Choroid plexus epithelial cell (primary cell): ENCODE measurements at regions not wholly inside any gene's neighbourhood (a gene's known extent, or its start where the extent isn't known, plus 50 kb on each side); places are given as distances from the start of the nearest gene placed in this dataset.

Experiments used
- DNase-seq: peaks from one replicate; pipeline ENCODE4 v3.0.0-alpha.2; 2010; ENCODE audit warnings: low read depth
- H3K4me3 ChIP-seq: 2 replicates; pipeline ENCODE4 v1.5.1; 2011; ENCODE audit warnings: low read depth, mild to moderate bottlenecking, control low read depth, low read length, moderate library complexity
- CTCF ChIP-seq: conservative IDR thresholded peaks from 2 replicates; pipeline ENCODE4 v1.5.1; 2011; ENCODE audit warnings: low read depth, mild to moderate bottlenecking, control low read depth, inconsistent platforms, low read length, moderate library complexity

- H3K4me3 ChIP-seq, result no peak overlapping the region
- no peak for TF ChIP-seq CTCF
- DNase-seq, result no peak
Measured at GRCh38 chr2:125512313-125512712, 1143.6 kb upstream of the GYPC start.

- DNase-seq, result peak; percentile 5
- TF ChIP-seq CTCF, result peak; percentile 47
- H3K4me3 ChIP-seq, result no peak overlapping the region
Measured at GRCh38 chr2:125516496-125517109, 1139.4 kb upstream of the GYPC start.

- no peak overlapping the region for H3K4me3 ChIP-seq
- DNase-seq, result no peak
- no peak for TF ChIP-seq CTCF
Measured at GRCh38 chr2:125526093-125526492, 1129.9 kb upstream of the GYPC start.

GRCh38 chr2:125535089-125535488 lies 1120.9 kb upstream of the GYPC start:
- no peak for DNase-seq

GRCh38 chr2:125543968-125544514 lies 1111.9 kb upstream of the GYPC start:
- TF ChIP-seq CTCF, result no peak
- no peak for DNase-seq
- no peak overlapping the region for H3K4me3 ChIP-seq

More at GRCh38 chr2:125535089-125535488, 1120.9 kb upstream of the GYPC start:
- no peak for TF ChIP-seq CTCF
- H3K4me3 ChIP-seq, result no peak overlapping the region

GRCh38 chr2:125553768-125554167 lies 1102.2 kb upstream of the GYPC start:
- no peak overlapping the region for H3K4me3 ChIP-seq
- TF ChIP-seq CTCF, result no peak
- DNase-seq, result no peak

- TF ChIP-seq CTCF, result no peak
- DNase-seq, result no peak
- H3K4me3 ChIP-seq, result no peak overlapping the region
Measured at GRCh38 chr2:125554956-125555355, 1101.0 kb upstream of the GYPC start.
